Breast epithelium (tissue), 4 donors: ENCODE measurements at regions not wholly inside any gene's neighbourhood (a gene's known extent, or its start where the extent isn't known, plus 50 kb on each side); places are given as distances from the start of the nearest gene placed in this dataset.

Experiments
- DNase-seq, 2 donors: peaks; one replicate each; pipeline ENCODE4 v3.0.0-alpha.2; 2019; ENCODE audit warnings: low spot score in 2 of 2
- H3K27ac ChIP-seq, 2 donors: fragments of 200-600 bp; sonication (generic) in 1 of 2; one replicate each; pipeline ENCODE4 v1.5.1; 2016 to 2019; ENCODE audit warnings: mild to moderate bottlenecking in 1 of 2
- H3K27me3 ChIP-seq, 2 donors: fragments of 200-600 bp; sonication (generic) in 1 of 2; one replicate each; pipeline versions ENCODE4 v1.5.1 to v1.6.0; 2017 to 2019; ENCODE audit warnings: control low read depth in 1 of 2, mild to moderate bottlenecking in 1 of 2
- H3K36me3 ChIP-seq: fragments of 200-600 bp; one replicate; pipeline ENCODE4 v1.5.1; 2019
- H3K4me1 ChIP-seq, 2 donors: fragments of 200-600 bp; sonication (generic); one replicate each; pipeline ENCODE4 v1.5.1; 2016 to 2019; ENCODE audit warnings: control low read depth in 1 of 2
- H3K4me3 ChIP-seq, 3 donors: fragments of 200-600 bp; sonication (generic); 1 replicate in 2 of 3; 2 replicates in 1 of 3; pipeline ENCODE4 v1.5.1; 2016 to 2019; ENCODE audit warnings: mild to moderate bottlenecking in 3 of 3, moderate library complexity in 2 of 3
- H3K9me3 ChIP-seq, 2 donors: fragments of 200-600 bp; sonication (generic) in 1 of 2; one replicate each; pipeline ENCODE4 v1.5.1; 2016 to 2019; ENCODE audit warnings: control low read depth in 1 of 2
- CTCF ChIP-seq, 3 donors: fragments of 450-650 bp; IDR thresholded peaks; one replicate each; pipeline ENCODE4 v1.5.1; 2016 to 2017; ENCODE audit warnings: antibody characterized with exemption in 3 of 3, mild to moderate bottlenecking in 3 of 3, moderate library complexity in 3 of 3
- POLR2A ChIP-seq: fragments of 450-650 bp; IDR thresholded peaks from one replicate; pipeline ENCODE4 v1.6.1; 2016; ENCODE audit warnings: antibody characterized with exemption, mild to moderate bottlenecking, moderate library complexity
- POLR2AphosphoS5 ChIP-seq, 3 donors: sonication (generic); formaldehyde crosslinking; IDR thresholded peaks; one replicate each; pipeline ENCODE4 v1.6.1; 2017; ENCODE audit warnings: antibody characterized with exemption in 3 of 3
- intact Hi-C: fragments of 100-400 bp; cut with DNase I; formaldehyde crosslinking; loops from one replicate; pipeline ENCODE4 v1.15.1; 2023; ENCODE audit warnings: low total_unique reads

- no peak for TF ChIP-seq POLR2AphosphoS5 (IDR thresholded peaks at IDR 0.05)
- TF ChIP-seq CTCF (IDR thresholded peaks at IDR 0.05): no peak
- intact Hi-C loops: no loop called here
Observed at GRCh38 chr11:122248939-122249338, 132.9 kb upstream of the BLID start.

GRCh38 chr11:122248131-122248530 lies 132.1 kb upstream of the BLID start:
- DNase-seq: no peak

More at GRCh38 chr11:122248939-122249338, 132.9 kb upstream of the BLID start:
- Histone ChIP-seq H3K27me3 (no peaks in the 10 kb centered on the region), H3K27ac (no peak overlapping the region), H3K4me1 (no peaks in the 10 kb centered on the region), H3K4me3 (no peak overlapping the region), H3K36me3 (no peaks in the 10 kb centered on the region), H3K9me3 (no peaks in the 10 kb centered on the region)
- no peak for DNase-seq

GRCh38 chr11:122246874-122247273 lies 130.9 kb upstream of the BLID start:
- no peak for DNase-seq
- no peaks in the 10 kb centered on the region for H3K36me3 ChIP-seq
- intact Hi-C loops: no loop called here
- H3K9me3 ChIP-seq: no peaks in the 10 kb centered on the region
- no peak for TF ChIP-seq POLR2AphosphoS5 (IDR thresholded peaks at IDR 0.05)
- TF ChIP-seq CTCF (IDR thresholded peaks at IDR 0.05): no peak
- TF ChIP-seq POLR2A: no peak
- no peak overlapping the region for H3K4me3 ChIP-seq
- no peak overlapping the region for H3K27ac ChIP-seq
- no peaks in the 10 kb centered on the region for H3K27me3 ChIP-seq
- H3K4me1 ChIP-seq: no peaks in the 10 kb centered on the region

More at GRCh38 chr11:122248131-122248530, 132.1 kb upstream of the BLID start:
- H3K27ac ChIP-seq: no peak overlapping the region
- H3K36me3 ChIP-seq: no peaks in the 10 kb centered on the region
- no peak overlapping the region for H3K4me3 ChIP-seq
- TF ChIP-seq POLR2A (no peak), CTCF (IDR thresholded peaks at IDR 0.05) (no peak), POLR2AphosphoS5 (IDR thresholded peaks at IDR 0.05) (no peak)
- H3K4me1 ChIP-seq: no peaks in the 10 kb centered on the region
- no peaks in the 10 kb centered on the region for H3K9me3 ChIP-seq
- intact Hi-C loops: no loop called here
- H3K27me3 ChIP-seq: no peaks in the 10 kb centered on the region

GRCh38 chr11:122242731-122243130 lies 126.7 kb upstream of the BLID start:
- no peaks in the 10 kb centered on the region for H3K9me3 ChIP-seq
- intact Hi-C loops: no loop called here
- no peaks in the 10 kb centered on the region for H3K27me3 ChIP-seq
- TF ChIP-seq POLR2A: no peak
- no peak for TF ChIP-seq CTCF (IDR thresholded peaks at IDR 0.05)
- no peak for TF ChIP-seq POLR2AphosphoS5 (IDR thresholded peaks at IDR 0.05)
- no peaks in the 10 kb centered on the region for H3K4me1 ChIP-seq
- DNase-seq: no peak
- no peak overlapping the region for H3K4me3 ChIP-seq
- H3K27ac ChIP-seq: no peak overlapping the region
- no peaks in the 10 kb centered on the region for H3K36me3 ChIP-seq

GRCh38 chr11:122241566-122241965 lies 125.6 kb upstream of the BLID start:
- intact Hi-C loops: no loop called here
- no peak for DNase-seq
- H3K36me3 ChIP-seq: no peaks in the 10 kb centered on the region
- H3K4me1 ChIP-seq: no peaks in the 10 kb centered on the region
- TF ChIP-seq CTCF (IDR thresholded peaks at IDR 0.05): no peak
- TF ChIP-seq POLR2A: no peak
- no peak for TF ChIP-seq POLR2AphosphoS5 (IDR thresholded peaks at IDR 0.05)
- no peak overlapping the region for H3K27ac ChIP-seq
- no peaks in the 10 kb centered on the region for H3K9me3 ChIP-seq
- H3K27me3 ChIP-seq: no peaks in the 10 kb centered on the region
- H3K4me3 ChIP-seq: no peak overlapping the region
